ENCODE measurements at regions not wholly inside any gene's neighbourhood (a gene's known extent, or its start where the extent isn't known, plus 50 kb on each side); places are given as distances from the start of the nearest gene placed in this dataset.

GRCh38 chr10:94197241-94197640 is 165.5 kb downstream of the NOC3L start:
- TF ChIP-seq CTCF (IDR thresholded peaks at IDR 0.05) = no peak
- Histone ChIP-seq H3K4me3 (ENCODE audit: low read depth in 1 of 2, low read length in 1 of 2) (no peak overlapping the region), H3K9me3 (no peaks in the 10 kb centered on the region), H3K36me3 (no peaks in the 10 kb centered on the region), H3K27me3 (no peaks in the 10 kb centered on the region), H3K27ac (no peak overlapping the region), H3K4me1 (ENCODE audit: control insufficient read depth in 1 of 2, insufficient read depth in 1 of 2, low read depth in 1 of 2, low read length in 1 of 2) (no peaks in the 10 kb centered on the region)

GRCh38 chr10:94198324-94198723 is 164.4 kb downstream of the NOC3L start:
- TF ChIP-seq CTCF (IDR thresholded peaks at IDR 0.05) = no peak
- no peaks in the 10 kb centered on the region for H3K27me3 ChIP-seq
- H3K9me3 ChIP-seq = no peaks in the 10 kb centered on the region
- no peaks in the 10 kb centered on the region for H3K36me3 ChIP-seq
- no peak overlapping the region for H3K4me3 ChIP-seq (ENCODE audit: low read depth in 1 of 2, low read length in 1 of 2)
- no peak overlapping the region for H3K27ac ChIP-seq
- H3K4me1 ChIP-seq (ENCODE audit: control insufficient read depth in 1 of 2, insufficient read depth in 1 of 2, low read depth in 1 of 2, low read length in 1 of 2) = no peaks in the 10 kb centered on the region

- no peak for TF ChIP-seq CTCF (IDR thresholded peaks at IDR 0.05)
- H3K27ac ChIP-seq = no peak overlapping the region
- no peaks in the 10 kb centered on the region for H3K27me3 ChIP-seq
- H3K4me1 ChIP-seq (ENCODE audit: control insufficient read depth in 1 of 2, insufficient read depth in 1 of 2, low read depth in 1 of 2, low read length in 1 of 2) = no peaks in the 10 kb centered on the region
- H3K9me3 ChIP-seq = no peaks in the 10 kb centered on the region
- no peaks in the 10 kb centered on the region for H3K36me3 ChIP-seq
- no peak overlapping the region for H3K4me3 ChIP-seq (ENCODE audit: low read depth in 1 of 2, low read length in 1 of 2)
Measured at GRCh38 chr10:94199565-94199964, 163.2 kb downstream of the NOC3L start.

- no peak for TF ChIP-seq CTCF (IDR thresholded peaks at IDR 0.05)
- Histone ChIP-seq H3K27me3 (no peaks in the 10 kb centered on the region), H3K36me3 (no peaks in the 10 kb centered on the region), H3K9me3 (no peaks in the 10 kb centered on the region), H3K4me3 (ENCODE audit: low read depth in 1 of 2, low read length in 1 of 2) (no peak overlapping the region), H3K4me1 (ENCODE audit: control insufficient read depth in 1 of 2, insufficient read depth in 1 of 2, low read depth in 1 of 2, low read length in 1 of 2) (no peaks in the 10 kb centered on the region), H3K27ac (no peak overlapping the region)
Measured at GRCh38 chr10:94200146-94200837, 162.4 kb downstream of the NOC3L start.

- Histone ChIP-seq H3K36me3 (no peaks in the 10 kb centered on the region), H3K27me3 (no peaks in the 10 kb centered on the region), H3K27ac (no peak overlapping the region), H3K9me3 (no peaks in the 10 kb centered on the region), H3K4me3 (ENCODE audit: low read depth in 1 of 2, low read length in 1 of 2) (no peak overlapping the region), H3K4me1 (ENCODE audit: control insufficient read depth in 1 of 2, insufficient read depth in 1 of 2, low read depth in 1 of 2, low read length in 1 of 2) (no peaks in the 10 kb centered on the region)
- no peak for TF ChIP-seq CTCF (IDR thresholded peaks at IDR 0.05)
Measured at GRCh38 chr10:94205396-94205831, 157.3 kb downstream of the NOC3L start.

Data from neutrophil (primary cell).